ENCODE measurements at regions not wholly inside any gene's neighbourhood (a gene's known extent, or its start where the extent isn't known, plus 50 kb on each side); places are given as distances from the start of the nearest gene placed in this dataset.

DNA sequence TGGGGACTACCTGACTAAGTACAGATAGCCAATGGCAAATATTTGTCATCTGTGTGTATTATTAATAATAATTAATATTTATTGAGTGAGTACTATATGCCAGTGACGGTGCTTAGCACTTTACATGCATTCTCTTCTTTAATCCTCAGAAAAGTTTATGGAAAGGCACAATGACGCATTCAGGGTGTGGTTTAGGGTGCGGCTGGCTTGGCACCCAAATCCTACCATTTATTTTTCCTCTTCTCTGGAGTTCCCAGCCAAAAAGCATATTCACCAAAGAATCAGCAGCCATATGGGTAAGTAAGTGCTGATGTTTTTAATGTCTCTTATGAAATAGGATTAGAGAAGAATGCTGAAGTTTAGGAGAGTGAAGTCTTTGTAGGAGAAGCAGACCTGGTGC is 140.4 kb upstream of the TP63 start:
- in situ Hi-C loops (cut with MboI) (no loop called here), intact Hi-C loops (cut with micrococcal nuclease; ENCODE audit: unreplicated experiment) (no loop called here)
- no peak for FAIRE-seq
- ChIA-PET POLR2A (no interaction called here), RAD21 (ENCODE audit: unreplicated experiment) (no interaction called here), SMC1A (ENCODE audit: uncharacterized antibody, unreplicated experiment) (interaction anchor here (1.1 kb wide), 1 partner anchor 22 kb away, joined by 3 read pairs; no protein-coding TSS in a partner anchor), CTCF (no interaction called here)
- no peak for ATAC-seq
- WGBS (ENCODE audit: insufficient coverage, insufficient replicate concordance, low lambda C conversion rate, missing lambda C conversion rate): 50% methylated on average over 3 of the region's 3 CpGs
- Histone ChIP-seq H3K9me3 (replicated peaks; ENCODE audit: control insufficient read depth, insufficient read depth, low read length) (no peaks in the 10 kb centered on the region), H3K4me3 (no peak overlapping the region), H3K4me1 (ENCODE audit: control insufficient read depth, insufficient read depth, low read length) (no peaks in the 10 kb centered on the region), H3K27ac (ENCODE audit: control insufficient read depth, insufficient read depth) (no peak overlapping the region), H3K4me2 (ENCODE audit: control insufficient read depth, insufficient read depth) (no peak overlapping the region), H3K79me2 (ENCODE audit: control insufficient read depth, insufficient read depth, low read length) (no peaks in the 10 kb centered on the region), H3K36me3 (ENCODE audit: control insufficient read depth in 2 of 2, insufficient read depth in 2 of 2, low read length in 1 of 2) (no peaks in the 10 kb centered on the region), H2AFZ (ENCODE audit: control insufficient read depth, low read depth, low read length) (no peak overlapping the region), H4K20me1 (ENCODE audit: control insufficient read depth, insufficient read depth) (no peaks in the 10 kb centered on the region), H3K27me3 (replicated peaks in 1 of 2; ENCODE audit: control insufficient read depth in 2 of 2, insufficient read depth in 2 of 2, low read length in 1 of 2) (no peaks in the 10 kb centered on the region), H3K9ac (ENCODE audit: control insufficient read depth, insufficient read depth, low read length) (no peak overlapping the region)
- DNase-seq (ENCODE audit: low read depth, low spot score): no peak
- no TSS peak for BruUV-seq (replicated peaks)
- TF ChIP-seq, protein P1, sequence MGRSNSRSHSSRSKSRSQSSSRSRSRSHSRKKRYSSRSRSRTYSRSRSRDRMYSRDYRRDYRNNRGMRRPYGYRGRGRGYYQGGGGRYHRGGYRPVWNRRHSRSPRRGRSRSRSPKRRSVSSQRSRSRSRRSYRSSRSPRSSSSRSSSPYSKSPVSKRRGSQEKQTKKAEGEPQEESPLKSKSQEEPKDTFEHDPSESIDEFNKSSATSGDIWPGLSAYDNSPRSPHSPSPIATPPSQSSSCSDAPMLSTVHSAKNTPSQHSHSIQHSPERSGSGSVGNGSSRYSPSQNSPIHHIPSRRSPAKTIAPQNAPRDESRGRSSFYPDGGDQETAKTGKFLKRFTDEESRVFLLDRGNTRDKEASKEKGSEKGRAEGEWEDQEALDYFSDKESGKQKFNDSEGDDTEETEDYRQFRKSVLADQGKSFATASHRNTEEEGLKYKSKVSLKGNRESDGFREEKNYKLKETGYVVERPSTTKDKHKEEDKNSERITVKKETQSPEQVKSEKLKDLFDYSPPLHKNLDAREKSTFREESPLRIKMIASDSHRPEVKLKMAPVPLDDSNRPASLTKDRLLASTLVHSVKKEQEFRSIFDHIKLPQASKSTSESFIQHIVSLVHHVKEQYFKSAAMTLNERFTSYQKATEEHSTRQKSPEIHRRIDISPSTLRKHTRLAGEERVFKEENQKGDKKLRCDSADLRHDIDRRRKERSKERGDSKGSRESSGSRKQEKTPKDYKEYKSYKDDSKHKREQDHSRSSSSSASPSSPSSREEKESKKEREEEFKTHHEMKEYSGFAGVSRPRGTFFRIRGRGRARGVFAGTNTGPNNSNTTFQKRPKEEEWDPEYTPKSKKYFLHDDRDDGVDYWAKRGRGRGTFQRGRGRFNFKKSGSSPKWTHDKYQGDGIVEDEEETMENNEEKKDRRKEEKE (IDR thresholded peaks at IDR 0.05): no peak
- TF ChIP-seq CBX5 (IDR thresholded peaks at IDR 0.05; ENCODE audit: low read depth): no peak
- TF ChIP-seq YBX1 (IDR thresholded peaks at IDR 0.05): no peak
- TF ChIP-seq, protein P2, sequence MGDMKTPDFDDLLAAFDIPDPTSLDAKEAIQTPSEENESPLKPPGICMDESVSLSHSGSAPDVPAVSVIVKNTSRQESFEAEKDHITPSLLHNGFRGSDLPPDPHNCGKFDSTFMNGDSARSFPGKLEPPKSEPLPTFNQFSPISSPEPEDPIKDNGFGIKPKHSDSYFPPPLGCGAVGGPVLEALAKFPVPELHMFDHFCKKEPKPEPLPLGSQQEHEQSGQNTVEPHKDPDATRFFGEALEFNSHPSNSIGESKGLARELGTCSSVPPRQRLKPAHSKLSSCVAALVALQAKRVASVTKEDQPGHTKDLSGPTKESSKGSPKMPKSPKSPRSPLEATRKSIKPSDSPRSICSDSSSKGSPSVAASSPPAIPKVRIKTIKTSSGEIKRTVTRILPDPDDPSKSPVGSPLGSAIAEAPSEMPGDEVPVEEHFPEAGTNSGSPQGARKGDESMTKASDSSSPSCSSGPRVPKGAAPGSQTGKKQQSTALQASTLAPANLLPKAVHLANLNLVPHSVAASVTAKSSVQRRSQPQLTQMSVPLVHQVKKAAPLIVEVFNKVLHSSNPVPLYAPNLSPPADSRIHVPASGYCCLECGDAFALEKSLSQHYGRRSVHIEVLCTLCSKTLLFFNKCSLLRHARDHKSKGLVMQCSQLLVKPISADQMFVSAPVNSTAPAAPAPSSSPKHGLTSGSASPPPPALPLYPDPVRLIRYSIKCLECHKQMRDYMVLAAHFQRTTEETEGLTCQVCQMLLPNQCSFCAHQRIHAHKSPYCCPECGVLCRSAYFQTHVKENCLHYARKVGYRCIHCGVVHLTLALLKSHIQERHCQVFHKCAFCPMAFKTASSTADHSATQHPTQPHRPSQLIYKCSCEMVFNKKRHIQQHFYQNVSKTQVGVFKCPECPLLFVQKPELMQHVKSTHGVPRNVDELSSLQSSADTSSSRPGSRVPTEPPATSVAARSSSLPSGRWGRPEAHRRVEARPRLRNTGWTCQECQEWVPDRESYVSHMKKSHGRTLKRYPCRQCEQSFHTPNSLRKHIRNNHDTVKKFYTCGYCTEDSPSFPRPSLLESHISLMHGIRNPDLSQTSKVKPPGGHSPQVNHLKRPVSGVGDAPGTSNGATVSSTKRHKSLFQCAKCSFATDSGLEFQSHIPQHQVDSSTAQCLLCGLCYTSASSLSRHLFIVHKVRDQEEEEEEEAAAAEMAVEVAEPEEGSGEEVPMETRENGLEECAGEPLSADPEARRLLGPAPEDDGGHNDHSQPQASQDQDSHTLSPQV (IDR thresholded peaks at IDR 0.05): no peak
- TF ChIP-seq, protein P3, sequence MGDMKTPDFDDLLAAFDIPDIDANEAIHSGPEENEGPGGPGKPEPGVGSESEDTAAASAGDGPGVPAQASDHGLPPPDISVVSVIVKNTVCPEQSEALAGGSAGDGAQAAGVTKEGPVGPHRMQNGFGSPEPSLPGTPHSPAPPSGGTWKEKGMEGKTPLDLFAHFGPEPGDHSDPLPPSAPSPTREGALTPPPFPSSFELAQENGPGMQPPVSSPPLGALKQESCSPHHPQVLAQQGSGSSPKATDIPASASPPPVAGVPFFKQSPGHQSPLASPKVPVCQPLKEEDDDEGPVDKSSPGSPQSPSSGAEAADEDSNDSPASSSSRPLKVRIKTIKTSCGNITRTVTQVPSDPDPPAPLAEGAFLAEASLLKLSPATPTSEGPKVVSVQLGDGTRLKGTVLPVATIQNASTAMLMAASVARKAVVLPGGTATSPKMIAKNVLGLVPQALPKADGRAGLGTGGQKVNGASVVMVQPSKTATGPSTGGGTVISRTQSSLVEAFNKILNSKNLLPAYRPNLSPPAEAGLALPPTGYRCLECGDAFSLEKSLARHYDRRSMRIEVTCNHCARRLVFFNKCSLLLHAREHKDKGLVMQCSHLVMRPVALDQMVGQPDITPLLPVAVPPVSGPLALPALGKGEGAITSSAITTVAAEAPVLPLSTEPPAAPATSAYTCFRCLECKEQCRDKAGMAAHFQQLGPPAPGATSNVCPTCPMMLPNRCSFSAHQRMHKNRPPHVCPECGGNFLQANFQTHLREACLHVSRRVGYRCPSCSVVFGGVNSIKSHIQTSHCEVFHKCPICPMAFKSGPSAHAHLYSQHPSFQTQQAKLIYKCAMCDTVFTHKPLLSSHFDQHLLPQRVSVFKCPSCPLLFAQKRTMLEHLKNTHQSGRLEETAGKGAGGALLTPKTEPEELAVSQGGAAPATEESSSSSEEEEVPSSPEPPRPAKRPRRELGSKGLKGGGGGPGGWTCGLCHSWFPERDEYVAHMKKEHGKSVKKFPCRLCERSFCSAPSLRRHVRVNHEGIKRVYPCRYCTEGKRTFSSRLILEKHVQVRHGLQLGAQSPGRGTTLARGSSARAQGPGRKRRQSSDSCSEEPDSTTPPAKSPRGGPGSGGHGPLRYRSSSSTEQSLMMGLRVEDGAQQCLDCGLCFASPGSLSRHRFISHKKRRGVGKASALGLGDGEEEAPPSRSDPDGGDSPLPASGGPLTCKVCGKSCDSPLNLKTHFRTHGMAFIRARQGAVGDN (IDR thresholded peaks at IDR 0.05): no peak
- TF ChIP-seq, protein P4, sequence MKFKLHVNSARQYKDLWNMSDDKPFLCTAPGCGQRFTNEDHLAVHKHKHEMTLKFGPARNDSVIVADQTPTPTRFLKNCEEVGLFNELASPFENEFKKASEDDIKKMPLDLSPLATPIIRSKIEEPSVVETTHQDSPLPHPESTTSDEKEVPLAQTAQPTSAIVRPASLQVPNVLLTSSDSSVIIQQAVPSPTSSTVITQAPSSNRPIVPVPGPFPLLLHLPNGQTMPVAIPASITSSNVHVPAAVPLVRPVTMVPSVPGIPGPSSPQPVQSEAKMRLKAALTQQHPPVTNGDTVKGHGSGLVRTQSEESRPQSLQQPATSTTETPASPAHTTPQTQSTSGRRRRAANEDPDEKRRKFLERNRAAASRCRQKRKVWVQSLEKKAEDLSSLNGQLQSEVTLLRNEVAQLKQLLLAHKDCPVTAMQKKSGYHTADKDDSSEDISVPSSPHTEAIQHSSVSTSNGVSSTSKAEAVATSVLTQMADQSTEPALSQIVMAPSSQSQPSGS (IDR thresholded peaks at IDR 0.05; ENCODE audit: low read length): no peak
- no peak for TF ChIP-seq GATAD2B (conservative IDR thresholded peaks at IDR 0.05; ENCODE audit: low read depth)
- no peak for TF ChIP-seq ZNF274 (IDR thresholded peaks at IDR 0.05; ENCODE audit: insufficient read depth, insufficient read length)
- TF ChIP-seq PAX8 (IDR thresholded peaks at IDR 0.05): no peak
- TF ChIP-seq HCFC1 (IDR thresholded peaks at IDR 0.05; ENCODE audit: low read length): no peak
- no peak for TF ChIP-seq PAX5 (IDR thresholded peaks at IDR 0.05; ENCODE audit: borderline replicate concordance, low read depth, low read length)
- no peak for TF ChIP-seq TARDBP (IDR thresholded peaks at IDR 0.05; ENCODE audit: borderline replicate concordance)
- no peak for TF ChIP-seq CBFB (IDR thresholded peaks at IDR 0.05; ENCODE audit: low read depth)

Measured in GM12878 (cell line).